Upper lobe of left lung (tissue), 6 donors: ENCODE measurements at regions not wholly inside any gene's neighbourhood (a gene's known extent, or its start where the extent isn't known, plus 50 kb on each side); places are given as distances from the start of the nearest gene placed in this dataset.

Experiments
- ATAC-seq, 2 donors: fragments of 200-7000 bp; cut with Tn5 transposase; one replicate each; pipeline ENCODE4 v1.9.1; 2022; ENCODE audit warnings: mild to moderate bottlenecking in 2 of 2, moderate library complexity in 2 of 2; ENCODE audit not compliant: low FRiP score in 2 of 2
- DNase-seq, 2 donors: peaks; one replicate each; pipeline ENCODE4 v3.0.0-alpha.2; 2019 to 2020
- H3K27ac ChIP-seq, 4 donors: fragments of 200-600 bp; sonication (generic); one replicate each; pipeline ENCODE4 v1.5.1; 2016 to 2019
- H3K27me3 ChIP-seq, 4 donors: fragments of 200-600 bp; sonication (generic); one replicate each; pipeline ENCODE4 v1.5.1; 2017 to 2019
- H3K36me3 ChIP-seq, 4 donors: fragments of 200-600 bp; sonication (generic); one replicate each; pipeline ENCODE4 v1.5.1; 2016 to 2019
- H3K4me1 ChIP-seq, 4 donors: fragments of 200-600 bp; sonication (generic); one replicate each; pipeline ENCODE4 v1.5.1; 2018 to 2019
- H3K4me3 ChIP-seq, 4 donors: fragments of 200-600 bp; sonication (generic); one replicate each; pipeline ENCODE4 v1.5.1; 2017 to 2019; ENCODE audit warnings: mild to moderate bottlenecking in 2 of 4, moderate library complexity in 1 of 4
- H3K9me3 ChIP-seq, 4 donors: fragments of 200-600 bp; sonication (generic); one replicate each; pipeline ENCODE4 v1.5.1; 2018 to 2019
- CTCF ChIP-seq, 6 experiments: fragments of 450-650 bp in 4 of 6; fragments of 200-600 bp in 2 of 6; sonication (generic) in 2 of 6; IDR thresholded peaks; one replicate each; pipeline ENCODE4 v1.5.1; 2016 to 2019; ENCODE audit warnings: antibody characterized with exemption in 6 of 6
- EP300 ChIP-seq, 4 donors: sonication (generic); formaldehyde crosslinking; IDR thresholded peaks; one replicate each; pipeline ENCODE4 v1.5.1; 2017; ENCODE audit warnings: antibody characterized with exemption in 4 of 4, control low read depth in 2 of 4
- POLR2A ChIP-seq, 4 donors: fragments of 450-650 bp; IDR thresholded peaks; one replicate each; pipeline ENCODE4 v1.5.1; 2016 to 2017; ENCODE audit warnings: antibody characterized with exemption in 4 of 4, mild to moderate bottlenecking in 2 of 4
- POLR2AphosphoS5 ChIP-seq, 2 donors: sonication (generic); formaldehyde crosslinking; IDR thresholded peaks; one replicate each; pipeline ENCODE4 v1.5.1; 2017; ENCODE audit warnings: antibody characterized with exemption in 2 of 2
- WGBS, 2 donors: methylation state at CpG; one replicate each; pipeline ENCODE4 v1.1.5; 2017 to 2018; 5-methylcytosine and 5-hydroxymethylcytosine counted together
- donor health status: DM: no; HTN: no; CAD: no; lungs with moderate emphysema.
- donor health status: DM: no; HTN: yes; CAD: no; lungs with severe emphysema.

- H3K4me3 ChIP-seq: no peak overlapping the region
- no peaks in the 10 kb centered on the region for H3K9me3 ChIP-seq
- H3K27ac ChIP-seq: no peak overlapping the region
- 77 to 89% methylated on average over 4 of the region's 4 CpGs for WGBS, 2 donors
- H3K4me1 ChIP-seq: no peaks in the 10 kb centered on the region
- H3K27me3 ChIP-seq: no peaks in the 10 kb centered on the region
- no peaks in the 10 kb centered on the region for H3K36me3 ChIP-seq
- no peak for DNase-seq
- no peak for ATAC-seq
- TF ChIP-seq EP300 (IDR thresholded peaks at IDR 0.05) (no peak), POLR2AphosphoS5 (IDR thresholded peaks at IDR 0.05) (no peak), POLR2A (IDR thresholded peaks at IDR 0.05) (no peak), CTCF (IDR thresholded peaks at IDR 0.05) (no peak)
Measured at GRCh38 chr3:80559701-80560100, 791.9 kb upstream of the ROBO1 start.

- WGBS, 2 donors: 63 to 77% methylated on average over 1 of the region's 1 CpG
- no peak for ATAC-seq
- H3K27me3 ChIP-seq: no peaks in the 10 kb centered on the region
- no peak overlapping the region for H3K4me3 ChIP-seq
- TF ChIP-seq EP300 (IDR thresholded peaks at IDR 0.05) (no peak), POLR2AphosphoS5 (IDR thresholded peaks at IDR 0.05) (no peak), POLR2A (IDR thresholded peaks at IDR 0.05) (no peak), CTCF (IDR thresholded peaks at IDR 0.05) (no peak)
- DNase-seq: no peak
- no peaks in the 10 kb centered on the region for H3K4me1 ChIP-seq
- no peaks in the 10 kb centered on the region for H3K9me3 ChIP-seq
- no peak overlapping the region for H3K27ac ChIP-seq
- H3K36me3 ChIP-seq: no peaks in the 10 kb centered on the region
Measured at GRCh38 chr3:80556763-80557162, 789.0 kb upstream of the ROBO1 start.

- 84 to 88% methylated on average over 3 of the region's 3 CpGs for WGBS, 2 donors
- no peaks in the 10 kb centered on the region for H3K9me3 ChIP-seq
- H3K36me3 ChIP-seq: no peaks in the 10 kb centered on the region
- DNase-seq (no peak), ATAC-seq (no peak)
- H3K4me1 ChIP-seq: no peaks in the 10 kb centered on the region
- no peak for TF ChIP-seq POLR2A (IDR thresholded peaks at IDR 0.05)
- no peak overlapping the region for H3K27ac ChIP-seq
- H3K4me3 ChIP-seq: no peak overlapping the region
- no peaks in the 10 kb centered on the region for H3K27me3 ChIP-seq
Measured at GRCh38 chr3:80554304-80554703, 786.5 kb upstream of the ROBO1 start.

- TF ChIP-seq CTCF (IDR thresholded peaks at IDR 0.05) (no peak), EP300 (IDR thresholded peaks at IDR 0.05) (no peak), POLR2A (IDR thresholded peaks at IDR 0.05) (no peak), POLR2AphosphoS5 (IDR thresholded peaks at IDR 0.05) (no peak)
- H3K4me3 ChIP-seq: no peak overlapping the region
- ATAC-seq (no peak), DNase-seq (no peak)
- H3K27me3 ChIP-seq: no peaks in the 10 kb centered on the region
- H3K9me3 ChIP-seq: no peaks in the 10 kb centered on the region
- WGBS, 2 donors: 78 to 81% methylated on average over 4 of the region's 4 CpGs
- no peaks in the 10 kb centered on the region for H3K4me1 ChIP-seq
- no peaks in the 10 kb centered on the region for H3K36me3 ChIP-seq
- no peak overlapping the region for H3K27ac ChIP-seq
Measured at GRCh38 chr3:80553211-80553610, 785.4 kb upstream of the ROBO1 start.

- 64 to 74% methylated on average over 5 of the region's 5 CpGs for WGBS, 2 donors
- DNase-seq: no peak
- H3K27me3 ChIP-seq: no peaks in the 10 kb centered on the region
- H3K4me3 ChIP-seq: no peak overlapping the region
- no peaks in the 10 kb centered on the region for H3K9me3 ChIP-seq
- H3K36me3 ChIP-seq: no peaks in the 10 kb centered on the region
- TF ChIP-seq POLR2AphosphoS5 (IDR thresholded peaks at IDR 0.05) (no peak), POLR2A (IDR thresholded peaks at IDR 0.05) (no peak), EP300 (IDR thresholded peaks at IDR 0.05) (no peak), CTCF (IDR thresholded peaks at IDR 0.05) (no peak)
- no peak overlapping the region for H3K27ac ChIP-seq
- no peaks in the 10 kb centered on the region for H3K4me1 ChIP-seq
- no peak for ATAC-seq
Measured at GRCh38 chr3:80550174-80550573, 782.4 kb upstream of the ROBO1 start.
